ENCODE measurements at regions not wholly inside any gene's neighbourhood (a gene's known extent, or its start where the extent isn't known, plus 50 kb on each side); places are given as distances from the start of the nearest gene placed in this dataset.
"Not testable (repeated sequence)": the region's sequence is repeated elsewhere in the genome, so short reads cannot be mapped to it uniquely, and the experiment has no call there.

GRCh38 chr7:84879570-84880325 lies 307.1 kb downstream of the SEMA3D start:
- no peak for DNase-seq

DNA sequence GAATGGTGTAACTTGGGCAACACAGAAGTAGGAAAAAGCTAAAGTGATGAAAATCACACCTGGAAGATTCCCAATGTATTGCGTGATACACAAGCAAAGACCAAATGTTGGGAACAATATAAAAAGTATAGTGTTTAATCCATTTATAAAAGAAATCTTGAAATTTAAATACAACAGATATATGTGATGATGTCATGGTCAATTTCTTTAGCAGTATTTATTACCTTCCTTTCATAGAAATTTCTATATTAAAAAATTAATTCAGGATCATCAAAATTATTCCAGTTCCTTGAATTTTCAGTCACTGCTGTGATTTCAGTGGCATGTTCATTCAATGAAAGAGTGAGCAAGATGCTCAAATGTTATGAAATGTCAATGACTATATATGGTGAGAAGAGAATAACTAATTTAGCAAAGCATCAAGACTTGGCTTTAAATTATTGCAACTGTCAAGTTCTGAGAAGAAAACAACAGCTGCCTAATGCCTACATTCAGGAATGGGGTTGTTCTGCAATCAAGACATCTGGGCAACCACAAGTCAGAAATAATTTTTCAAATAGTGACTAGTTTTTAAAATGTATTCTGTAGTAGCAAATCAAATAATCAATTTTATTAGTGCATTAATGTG lies 308.8 kb downstream of the SEMA3D start:
- no peak for DNase-seq

DNA sequence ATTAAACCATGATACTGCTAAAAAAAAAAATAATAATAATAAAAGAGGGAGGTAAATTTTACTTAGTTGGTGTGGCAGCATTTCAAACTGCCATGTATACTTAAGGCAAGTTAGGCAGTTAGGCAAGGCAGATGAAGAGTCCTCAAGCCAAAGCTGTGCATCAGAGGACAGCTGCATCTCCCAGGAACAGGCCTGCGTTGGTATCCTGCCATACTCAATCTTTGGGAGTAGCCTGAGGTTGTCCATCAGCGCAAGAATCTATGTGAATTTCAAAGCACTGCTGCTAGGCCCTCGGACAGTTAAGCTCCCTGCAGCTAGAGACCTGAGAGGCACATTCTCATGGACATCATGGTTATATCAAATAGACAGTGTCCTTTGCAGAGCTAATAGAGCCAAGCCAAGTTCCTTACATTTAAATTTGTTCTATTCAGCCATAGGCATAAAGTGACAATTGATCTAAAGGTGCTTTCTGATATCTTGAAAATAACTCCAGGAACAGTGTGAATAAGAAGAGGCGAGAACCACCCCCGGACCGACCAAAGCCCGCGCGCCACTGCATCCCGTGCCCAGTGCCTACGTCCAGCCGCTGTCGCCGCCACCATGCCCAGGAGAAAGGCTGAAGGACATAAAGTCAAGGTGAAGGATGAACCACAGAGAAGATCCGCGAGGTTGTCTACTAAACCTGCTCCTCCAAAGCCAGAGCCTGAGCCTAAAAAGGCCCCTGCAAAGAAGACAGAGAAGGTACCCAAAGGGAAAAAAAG lies 310.6 kb downstream of the SEMA3D start:
- DNase-seq = no peak

GRCh38 chr7:84865560-84865959 lies 321.3 kb downstream of the SEMA3D start:
- DNase-seq = no peak

DNA sequence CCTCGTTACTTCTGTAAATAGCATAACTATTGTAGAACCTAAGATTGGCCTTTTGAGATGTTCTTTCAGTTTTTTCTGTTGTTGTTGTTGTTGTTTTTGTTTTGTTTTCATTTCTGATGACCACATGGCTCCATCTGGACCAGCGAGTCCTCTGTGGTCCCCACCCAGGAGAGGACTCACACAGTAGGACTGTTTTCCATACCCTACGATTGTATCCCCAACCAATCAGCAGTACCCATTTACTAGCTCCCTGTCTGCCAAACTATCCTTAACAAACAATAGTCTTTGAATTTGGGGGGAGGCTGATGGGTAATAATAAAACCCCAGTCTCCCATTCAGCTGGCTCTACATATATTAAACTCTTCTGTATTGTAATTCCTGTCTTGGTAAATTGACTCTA lies 329.5 kb downstream of the SEMA3D start:
- no peak for DNase-seq

- DNase-seq = no peak
These were observed 331.1 kb downstream of the SEMA3D start for GRCh38 chr7:84855758-84856157.

GRCh38 chr7:84848974-84849372 lies 337.9 kb downstream of the SEMA3D start:
- not testable (repeated sequence) for DNase-seq

GRCh38 chr7:84848219-84848973 lies 338.5 kb downstream of the SEMA3D start:
- no peak for DNase-seq

DNA sequence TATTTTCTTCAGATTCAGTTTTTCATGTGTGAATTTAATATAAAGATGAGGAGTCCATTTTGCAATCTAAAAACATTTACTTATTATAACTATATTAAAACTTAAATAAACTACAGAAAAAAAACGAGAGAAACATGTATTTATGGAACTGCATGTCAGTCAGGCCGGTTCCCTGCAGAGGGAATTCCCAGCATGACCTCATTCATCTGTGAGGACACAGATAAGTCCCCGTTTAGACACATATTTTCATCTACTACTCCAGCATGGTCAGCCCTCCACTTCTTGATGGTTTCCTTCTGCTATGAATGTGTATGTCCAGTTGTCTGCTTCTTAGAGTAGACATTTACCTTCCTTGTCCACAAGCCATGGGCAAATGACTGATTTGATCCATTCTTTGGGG lies 339.1 kb downstream of the SEMA3D start:
- DNase-seq = no peak

GRCh38 chr7:84847038-84847437 lies 339.8 kb downstream of the SEMA3D start:
- no peak for DNase-seq

DNA sequence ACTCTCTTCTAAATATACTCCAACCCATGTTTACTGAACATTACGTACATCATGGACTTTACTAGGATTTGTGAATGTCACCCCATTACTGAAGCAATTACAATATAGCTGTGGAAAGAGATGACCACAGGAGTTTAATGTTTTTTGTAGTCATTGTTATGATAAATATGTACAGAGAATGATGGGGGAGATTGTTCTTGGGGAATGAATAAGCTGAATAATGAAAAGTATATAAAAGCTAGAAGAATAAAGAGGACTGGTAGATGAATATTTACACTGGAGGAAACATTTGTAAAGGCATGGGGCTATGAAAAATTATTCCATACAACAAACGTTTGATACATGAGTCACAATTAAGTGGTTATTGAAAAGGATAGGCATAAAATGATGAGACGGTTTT lies 340.9 kb downstream of the SEMA3D start:
- DNase-seq = no peak

DNA sequence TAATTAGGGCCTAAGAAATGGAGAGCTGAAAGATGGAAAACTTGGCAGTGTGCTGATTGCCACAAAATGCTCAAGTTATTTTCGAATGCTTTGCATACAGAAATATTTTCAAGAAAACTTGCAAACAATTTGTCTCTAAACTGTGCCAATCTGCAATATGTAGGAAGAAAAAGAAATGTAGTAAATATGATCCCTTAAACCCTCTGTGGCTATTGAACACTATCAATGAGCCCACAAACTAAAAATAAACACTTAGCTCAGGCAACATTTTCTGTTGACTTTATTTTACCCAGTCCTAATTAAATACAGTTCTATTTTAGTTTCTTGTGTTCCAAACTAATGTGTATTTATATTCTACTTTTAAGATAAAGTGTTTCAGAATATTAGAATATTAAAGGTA lies 342.1 kb downstream of the SEMA3D start:
- no peak for DNase-seq

- no peak for DNase-seq
These were observed 345.0 kb downstream of the SEMA3D start for GRCh38 chr7:84841809-84842208.

GRCh38 chr7:84838857-84839256 lies 348.0 kb downstream of the SEMA3D start:
- DNase-seq = no peak

GRCh38 chr7:84837405-84837804 lies 349.5 kb downstream of the SEMA3D start:
- DNase-seq = no peak

DNA sequence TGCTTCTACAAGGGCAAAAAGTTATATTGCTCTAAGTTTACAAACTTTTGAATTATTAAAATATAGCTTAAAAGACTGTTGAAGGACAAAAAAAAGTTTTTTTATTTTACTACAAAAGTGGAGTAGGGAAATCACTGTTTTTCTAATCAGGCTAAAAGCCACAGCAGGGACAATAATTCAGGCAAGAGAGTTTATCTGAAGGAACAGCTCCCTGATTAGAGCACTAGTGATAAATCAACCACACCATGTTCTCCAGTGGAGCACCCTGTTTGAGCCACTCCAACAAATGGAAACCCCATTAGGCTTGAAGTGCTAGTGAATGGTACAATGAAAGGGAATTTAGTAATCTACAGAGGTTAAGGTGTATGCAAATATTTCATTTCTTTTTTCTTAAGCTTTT lies 357.1 kb downstream of the SEMA3D start:
- no peak for DNase-seq

- no peak for DNase-seq
These were observed 362.7 kb downstream of the SEMA3D start for GRCh38 chr7:84824057-84824651.

DNA sequence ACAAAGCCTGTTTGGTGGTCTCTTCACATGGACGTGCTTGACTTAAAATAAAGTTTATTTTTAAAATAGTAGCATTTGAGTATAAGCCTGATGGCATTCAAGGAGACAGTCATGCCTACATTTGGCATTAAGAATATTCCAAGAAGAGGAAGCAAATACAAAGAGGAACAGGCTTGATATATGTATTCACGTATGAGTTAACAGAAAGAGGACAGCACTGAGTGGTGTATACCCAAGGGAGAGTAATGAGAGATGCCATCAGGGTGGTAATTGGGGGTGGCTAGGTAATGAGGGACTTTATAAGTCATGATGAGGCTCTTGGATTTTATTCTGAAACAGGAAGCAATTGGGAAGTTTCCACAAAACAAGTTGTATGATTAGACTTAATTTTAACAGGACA lies 363.3 kb downstream of the SEMA3D start:
- no peak for DNase-seq

- no peak for DNase-seq
These were observed 363.8 kb downstream of the SEMA3D start for GRCh38 chr7:84822941-84823510.

- no peak for DNase-seq
These were observed 365.0 kb downstream of the SEMA3D start for GRCh38 chr7:84821671-84822534.

DNA sequence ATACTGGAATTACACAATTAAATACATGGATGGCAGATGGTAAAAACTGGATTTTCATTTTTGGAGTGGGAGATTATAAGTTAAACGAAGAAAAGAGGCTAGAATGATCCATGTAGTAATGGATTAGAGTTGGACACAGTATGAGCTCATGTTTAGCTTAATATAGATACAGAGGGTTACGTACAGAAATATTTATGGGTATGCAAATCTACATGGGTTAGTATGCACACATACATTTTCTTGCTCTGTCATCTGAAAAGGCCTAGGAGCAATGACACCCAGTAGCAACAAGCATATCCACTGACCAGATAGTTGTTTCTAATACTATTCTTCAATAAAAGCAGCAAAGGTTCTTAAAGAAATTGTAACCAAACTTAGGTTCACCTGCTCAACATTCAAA lies 366.4 kb downstream of the SEMA3D start:
- DNase-seq = no peak
